GM23338 (cell line): ENCODE measurements at regions not wholly inside any gene's neighbourhood (a gene's known extent, or its start where the extent isn't known, plus 50 kb on each side); places are given as distances from the start of the nearest gene placed in this dataset.

Experiments
- ATAC-seq: fragments of 200-7000 bp; cut with Tn5 transposase; 3 replicates; pipeline ENCODE4 v1.9.1; 2020
- DNase-seq: peaks from one replicate; pipeline ENCODE4 v3.0.0-alpha.2; 2015; ENCODE audit warnings: low spot score
- H2AFZ ChIP-seq: fragments of 200-600 bp; sonication (generic); 2 replicates; pipeline ENCODE4 v1.8.0; 2016; ENCODE audit warnings: antibody characterized with exemption, mild to moderate bottlenecking, moderate library complexity
- H3F3A ChIP-seq: fragments of 200-600 bp; sonication (generic); replicated peaks from 2 replicates; pipeline ENCODE4 v1.8.0; 2017; ENCODE audit warnings: antibody characterized with exemption, mixed run types, low read depth
- H3K27ac ChIP-seq: fragments of 200-600 bp; sonication (generic); 2 replicates; pipeline ENCODE4 v1.6.1; 2016; ENCODE audit warnings: low read depth
- H3K27me3 ChIP-seq: fragments of 200-600 bp; sonication (generic); 2 replicates; pipeline ENCODE4 v1.8.0; 2016; ENCODE audit warnings: mild to moderate bottlenecking, mixed run types, moderate library complexity; ENCODE audit not compliant: insufficient read depth
- H3K36me3 ChIP-seq: fragments of 200-600 bp; sonication (generic); 2 replicates; pipeline ENCODE4 v1.8.0; 2016; ENCODE audit warnings: mild to moderate bottlenecking; ENCODE audit not compliant: insufficient read depth
- H3K4me1 ChIP-seq: fragments of 200-600 bp; sonication (generic); 2 replicates; pipeline ENCODE4 v1.8.0; 2016; ENCODE audit warnings: mild to moderate bottlenecking, moderate library complexity; ENCODE audit not compliant: insufficient read depth
- H3K4me2 ChIP-seq: fragments of 200-600 bp; sonication (generic); 2 replicates; pipeline ENCODE4 v1.7.1; 2017; ENCODE audit warnings: mixed run types
- H3K4me3 ChIP-seq: fragments of 200-600 bp; sonication (generic); 2 replicates; pipeline ENCODE4 v1.6.1; 2016; ENCODE audit warnings: mixed run types
- H3K79me2 ChIP-seq: fragments of 200-600 bp; sonication (generic); replicated peaks from 2 replicates; pipeline ENCODE4 v1.8.0; 2017; ENCODE audit warnings: mild to moderate bottlenecking; ENCODE audit not compliant: insufficient read depth
- H3K9me2 ChIP-seq: fragments of 200-600 bp; sonication (generic); 2 replicates; pipeline ENCODE4 v1.8.0; 2017; ENCODE audit not compliant: insufficient read depth
- H4K20me1 ChIP-seq: fragments of 200-600 bp; sonication (generic); replicated peaks from 2 replicates; pipeline ENCODE4 v1.8.0; 2017; ENCODE audit warnings: mild to moderate bottlenecking; ENCODE audit not compliant: insufficient read depth
- H3K27ac Mint-ChIP-seq: 2 replicates; pipeline ENCODE4 v1.8.0; 2020; ENCODE audit warnings: inconsistent platforms, mild to moderate bottlenecking, moderate library complexity, mixed read lengths
- H3K27me3 Mint-ChIP-seq: 3 replicates; pipeline ENCODE4 v1.8.0; 2022; ENCODE audit warnings: low read depth, mild to moderate bottlenecking, moderate library complexity, mixed read lengths, inconsistent platforms; ENCODE audit not compliant: insufficient read depth, poor library complexity
- H3K36me3 Mint-ChIP-seq: 3 replicates; pipeline ENCODE4 v1.8.0; 2021; ENCODE audit warnings: low read depth, mild to moderate bottlenecking, inconsistent platforms, moderate library complexity, mixed read lengths
- H3K4me1 Mint-ChIP-seq: 3 replicates; pipeline ENCODE4 v1.8.0; 2020; ENCODE audit warnings: mild to moderate bottlenecking, inconsistent platforms, mixed read lengths
- H3K4me3 Mint-ChIP-seq: 3 replicates; pipeline ENCODE4 v1.8.0; 2021; ENCODE audit warnings: moderate library complexity, mild to moderate bottlenecking, inconsistent platforms, mixed read lengths
- H3K9me3 Mint-ChIP-seq: 3 replicates; pipeline ENCODE4 v1.8.0; 2020; ENCODE audit warnings: moderate library complexity, mild to moderate bottlenecking, inconsistent platforms, mixed read lengths
- CREB1 ChIP-seq: fragments of 250-450 bp; sonication (Bioruptor Pico); IDR thresholded peaks from 2 replicates; pipeline ENCODE4 v1.5.0; 2020; ENCODE audit warnings: low read depth, mild to moderate bottlenecking, moderate library complexity
- CTCF ChIP-seq, 2 experiments: fragments of 200-600 bp in 1 of 2; sonication (generic) in 1 of 2; conservative IDR thresholded peaks; 2 replicates each; pipeline versions ENCODE4 v1.5.1 to v1.6.1; 2016 to 2017; ENCODE audit warnings: antibody characterized with exemption in 2 of 2, low read depth in 2 of 2, mild to moderate bottlenecking in 2 of 2, moderate library complexity in 1 of 2
- ETS1 ChIP-seq: IDR thresholded peaks from 2 replicates; pipeline ENCODE4 v1.6.1; 2016; ENCODE audit warnings: antibody characterized with exemption
- EZH2 ChIP-seq: fragments of 200-600 bp; sonication (generic); IDR thresholded peaks from one replicate; pipeline ENCODE4 v1.8.0; 2017; ENCODE audit warnings: antibody characterized with exemption, mild to moderate bottlenecking, low read depth; ENCODE audit not compliant: unreplicated experiment
- EZH2phosphoT487 ChIP-seq: fragments of 200-600 bp; sonication (generic); IDR thresholded peaks from one replicate; pipeline ENCODE4 v1.8.1; 2018; ENCODE audit warnings: antibody characterized with exemption; ENCODE audit not compliant: unreplicated experiment
- JUNB ChIP-seq: IDR thresholded peaks from one replicate; pipeline ENCODE4 v1.6.1; 2016; ENCODE audit warnings: antibody characterized with exemption; ENCODE audit not compliant: unreplicated experiment
- NANOG ChIP-seq: IDR thresholded peaks from 2 replicates; pipeline ENCODE4 v1.6.1; 2016; ENCODE audit warnings: antibody characterized with exemption, borderline replicate concordance
- POLR2AphosphoS5 ChIP-seq: IDR thresholded peaks from 2 replicates; pipeline ENCODE4 v1.6.1; 2016; ENCODE audit warnings: antibody characterized with exemption, low read depth
- REST ChIP-seq: IDR thresholded peaks from one replicate; pipeline ENCODE4 v1.6.1; 2018; ENCODE audit warnings: antibody characterized with exemption; ENCODE audit not compliant: unreplicated experiment
- STAT1 ChIP-seq: IDR thresholded peaks from one replicate; pipeline ENCODE4 v1.6.1; 2016; ENCODE audit warnings: antibody characterized with exemption; ENCODE audit not compliant: unreplicated experiment
- ZNF114 ChIP-seq: fragments of 250-450 bp; sonication (Bioruptor Pico); IDR thresholded peaks from 2 replicates; pipeline ENCODE4 v1.5.0; 2020; ENCODE audit warnings: mild to moderate bottlenecking, moderate library complexity
- ZNF331 ChIP-seq: fragments of 250-450 bp; sonication (Bioruptor Pico); IDR thresholded peaks from 2 replicates; pipeline ENCODE4 v1.5.0; 2020; ENCODE audit warnings: low read depth, mild to moderate bottlenecking, moderate library complexity
- ZNF462 ChIP-seq: fragments of 250-450 bp; sonication (Bioruptor Pico); IDR thresholded peaks from 2 replicates; pipeline ENCODE4 v1.5.0; 2020; ENCODE audit warnings: mild to moderate bottlenecking, moderate library complexity

- Histone ChIP-seq H3K9me2 (no peaks in the 10 kb centered on the region), H4K20me1 (peaks cover 28% of the 10 kb centered on the region), H3K27me3 (no peaks in the 10 kb centered on the region), H3K79me2 (peaks cover 59% of the 10 kb centered on the region), H3K4me2 (peak overlapping the region; percentile 76), H3K4me1 (peaks cover 27% of the 10 kb centered on the region), H3F3A (peaks cover 4% of the 10 kb centered on the region; the same call in 1 of the 2 replicates), H2AFZ (no peak overlapping the region), H3K36me3 (no peaks in the 10 kb centered on the region), H3K4me3 (peak overlapping the region; percentile 84), H3K27ac (no peak overlapping the region)
- H3K36me3 Mint-ChIP-seq = peaks cover 7% of the 10 kb centered on the region
- H3K27me3 Mint-ChIP-seq = peaks cover 5% of the 10 kb centered on the region
- H3K4me1 Mint-ChIP-seq = peaks cover 53% of the 10 kb centered on the region
- H3K4me3 Mint-ChIP-seq = peak overlapping the region; percentile 93
- no peaks in the 10 kb centered on the region for H3K9me3 Mint-ChIP-seq
- no peak for TF ChIP-seq STAT1
- no peak for TF ChIP-seq ETS1
- no peak for TF ChIP-seq POLR2AphosphoS5
- TF ChIP-seq REST = no peak
- TF ChIP-seq EZH2 = no peak
- TF ChIP-seq ZNF462 (CRISPR knock-in tag) = no peak
- TF ChIP-seq JUNB = no peak
- TF ChIP-seq EZH2phosphoT487 = no peak
- TF ChIP-seq CREB1 (CRISPR knock-in tag) = no peak
- TF ChIP-seq ZNF114 (CRISPR knock-in tag) = no peak
- no peak for TF ChIP-seq CTCF (conservative IDR thresholded peaks at IDR 0.05; ENCODE audit: low read depth in 2 of 2)
- no peak for TF ChIP-seq NANOG
- no peak for TF ChIP-seq ZNF331 (CRISPR knock-in tag)
- DNase-seq (no peak), ATAC-seq (no peak)
- no peak overlapping the region for H3K27ac Mint-ChIP-seq
Measured at GRCh38 chr1:65064981-65065380, 83.0 kb upstream of the AK4 start.
